Fibroblast of villous mesenchyme (primary cell): ENCODE measurements at regions not wholly inside any gene's neighbourhood (a gene's known extent, or its start where the extent isn't known, plus 50 kb on each side); places are given as distances from the start of the nearest gene placed in this dataset.

Source experiments
- DNase-seq: peaks from one replicate; pipeline ENCODE4 v3.0.0-alpha.2; 2010; ENCODE audit warnings: low read depth
- H3K4me3 ChIP-seq: 2 replicates; pipeline ENCODE4 v1.5.1; 2011; ENCODE audit warnings: low read depth, mild to moderate bottlenecking, low read length
- CTCF ChIP-seq: IDR thresholded peaks from 2 replicates; pipeline ENCODE4 v1.5.1; 2012; ENCODE audit warnings: low read depth, mild to moderate bottlenecking, low read length; ENCODE audit not compliant: insufficient read depth

GRCh38 chr9:87097238-87097637 is 149.9 kb upstream of the GAS1 start:
- no peak for DNase-seq
- H3K4me3 ChIP-seq, result no peak overlapping the region
- no peak for TF ChIP-seq CTCF

GRCh38 chr9:87099407-87099806 is 152.1 kb upstream of the GAS1 start:
- peak; percentile 69 for DNase-seq
- no peak overlapping the region for H3K4me3 ChIP-seq
- TF ChIP-seq CTCF, result no peak

GRCh38 chr9:87100001-87100400 is 152.7 kb upstream of the GAS1 start:
- no peak for DNase-seq
- H3K4me3 ChIP-seq, result no peak overlapping the region
- no peak for TF ChIP-seq CTCF

GRCh38 chr9:87102126-87102525 is 154.8 kb upstream of the GAS1 start:
- no peak for TF ChIP-seq CTCF
- no peak overlapping the region for H3K4me3 ChIP-seq
- DNase-seq, result no peak

- no peak for DNase-seq
- no peak overlapping the region for H3K4me3 ChIP-seq
- peak; percentile 16 for TF ChIP-seq CTCF
These were observed 159.8 kb upstream of the GAS1 start for GRCh38 chr9:87107072-87107471.

GRCh38 chr9:87108661-87109060 is 161.4 kb upstream of the GAS1 start:
- no peak overlapping the region for H3K4me3 ChIP-seq
- TF ChIP-seq CTCF, result no peak

GRCh38 chr9:87109231-87109631 is 161.9 kb upstream of the GAS1 start:
- DNase-seq, result no peak
- no peak for TF ChIP-seq CTCF
- no peak overlapping the region for H3K4me3 ChIP-seq

More at GRCh38 chr9:87108661-87109060, 161.4 kb upstream of the GAS1 start:
- no peak for DNase-seq
